HCT116 (cell line): ENCODE measurements at regions not wholly inside any gene's neighbourhood (a gene's known extent, or its start where the extent isn't known, plus 50 kb on each side); places are given as distances from the start of the nearest gene placed in this dataset.
"Not testable (repeated sequence)": the region's sequence is repeated elsewhere in the genome, so short reads cannot be mapped to it uniquely, and the experiment has no call there.

ENCODE experiments used
- ATAC-seq: fragments of 200-7000 bp; cut with Tn5 transposase; 2 replicates; pipeline ENCODE4 v1.9.1; 2020; ENCODE audit warnings: mild to moderate bottlenecking, moderate library complexity
- BruUV-seq: library from RNA; stranded (reverse); fragments of 400-500 nt; replicated peaks from 2 replicates; lab custom pipeline; 2021; lab: Mats Ljungman, UMichigan
- CTCF ChIA-PET: fragments of 300-600 bp; sonication (Branson Sonifier 250); formaldehyde crosslinking; loops from one replicate; lab custom pipeline; 2021; ENCODE audit warnings: antibody characterized with exemption; lab: Charles Lee
- POLR2A ChIA-PET: fragments of 300-600, 350-600 bp; sonication (Branson Sonifier 250); formaldehyde crosslinking; loops from one replicate; lab custom pipeline; 2021; ENCODE audit warnings: antibody characterized with exemption; lab: Charles Lee
- RAD21 ChIA-PET, 2 experiments: fragments of 300-600 bp; sonication (Branson Sonifier 250); formaldehyde crosslinking; loops; one replicate each; lab custom pipeline; 2023; ENCODE audit warnings: low total read pairs in 2 of 2; ENCODE audit not compliant: uncharacterized antibody in 2 of 2, unreplicated experiment in 2 of 2, low non-redundant PET in 1 of 2; lab: Charles Lee
- DNase-seq: peaks from one replicate; pipeline ENCODE4 v3.0.0-alpha.2; 2010; ENCODE audit warnings: low read depth, low spot score
- H2AFZ ChIP-seq: fragments of 200-600 bp; shearing (Covaris generic), sonication (generic); 2 replicates; pipeline ENCODE4 v1.6.1; 2017; ENCODE audit warnings: low read depth, mixed run types, mixed read lengths, antibody characterized with exemption, low read length; ENCODE audit not compliant: poor library complexity, severe bottlenecking
- H3K27ac ChIP-seq: 2 replicates; pipeline ENCODE4 v1.5.1; 2012; ENCODE audit warnings: low read depth, low read length
- H3K27me3 ChIP-seq: fragments of 200-600 bp; sonication (generic); 2 replicates; pipeline ENCODE4 v1.6.1; 2016; ENCODE audit warnings: mixed run types, low read length, mixed read lengths; ENCODE audit not compliant: insufficient read depth
- H3K36me3 ChIP-seq, 2 experiments: fragments of 200-500 bp in 1 of 2; fragments of 200-600 bp in 1 of 2; sonication (Bioruptor generic) in 1 of 2; sonication (generic) in 1 of 2; 2 replicates each; pipeline versions ENCODE4 v1.5.1 to v1.6.1; 2014 to 2016; ENCODE audit warnings: low read length in 2 of 2, inconsistent platforms in 1 of 2, mixed read lengths in 1 of 2, mixed run types in 1 of 2; ENCODE audit not compliant: insufficient read depth in 2 of 2, control insufficient read depth in 1 of 2
- H3K4me1 ChIP-seq, 2 experiments: fragments of 200-600 bp in 1 of 2; sonication (generic) in 1 of 2; 2 replicates each; pipeline versions ENCODE4 v1.5.1 to v1.6.1; 2012 to 2017; ENCODE audit warnings: low read length in 2 of 2, inconsistent platforms in 1 of 2, mild to moderate bottlenecking in 1 of 2, mixed read lengths in 1 of 2, mixed run types in 1 of 2, moderate library complexity in 1 of 2; ENCODE audit not compliant: insufficient read depth in 2 of 2, control insufficient read depth in 1 of 2
- H3K4me2 ChIP-seq: fragments of 200-600 bp; sonication (generic); 2 replicates; pipeline ENCODE4 v1.6.1; 2017; ENCODE audit warnings: mixed run types, low read length, mixed read lengths
- H3K4me3 ChIP-seq, 2 experiments: fragments of 200-600 bp in 1 of 2; sonication (generic) in 1 of 2; replicated peaks in 1 of 2; 2 replicates each; pipeline ENCODE4 v1.5.1; 2011 to 2016; ENCODE audit warnings: low read length in 2 of 2, control low read depth in 1 of 2, low read depth in 1 of 2, mild to moderate bottlenecking in 1 of 2, mixed read lengths in 1 of 2, mixed run types in 1 of 2
- H3K79me2 ChIP-seq: fragments of 200-600 bp; sonication (generic); 2 replicates; pipeline ENCODE4 v1.6.1; 2017; ENCODE audit warnings: mild to moderate bottlenecking, mixed run types, low read length, moderate library complexity, mixed read lengths; ENCODE audit not compliant: insufficient read depth
- H3K9ac ChIP-seq: fragments of 200-600 bp; sonication (generic); 2 replicates; pipeline ENCODE4 v1.6.1; 2016; ENCODE audit warnings: low read length, mixed read lengths
- H3K9me2 ChIP-seq: fragments of 200-600 bp; sonication (generic), shearing (Covaris generic); 2 replicates; pipeline ENCODE4 v1.6.1; 2017; ENCODE audit warnings: mixed run types, mild to moderate bottlenecking, moderate library complexity; ENCODE audit not compliant: insufficient read depth
- H3K9me3 ChIP-seq, 2 experiments: fragments of 200-500 bp in 1 of 2; fragments of 200-600 bp in 1 of 2; sonication (Bioruptor generic) in 1 of 2; sonication (generic) in 1 of 2; 2 replicates each; pipeline ENCODE4 v1.6.1; 2014 to 2017; ENCODE audit warnings: low read length in 2 of 2, mixed read lengths in 2 of 2, inconsistent platforms in 1 of 2, low read depth in 1 of 2, mild to moderate bottlenecking in 1 of 2, mixed run types in 1 of 2, moderate library complexity in 1 of 2; ENCODE audit not compliant: control insufficient read depth in 1 of 2, insufficient read depth in 1 of 2
- H4K20me1 ChIP-seq: fragments of 200-600 bp; sonication (generic), shearing (Covaris generic); 2 replicates; pipeline ENCODE4 v1.6.1; 2017; ENCODE audit warnings: mixed run types, mild to moderate bottlenecking, moderate library complexity; ENCODE audit not compliant: insufficient read depth
- CBX3 ChIP-seq: IDR thresholded peaks from 2 replicates; pipeline ENCODE4 v1.6.1; 2012; ENCODE audit warnings: low read depth
- CEBPB ChIP-seq: IDR thresholded peaks from 2 replicates; pipeline ENCODE4 v1.6.1; 2012; ENCODE audit warnings: low read depth
- MAX ChIP-seq: IDR thresholded peaks from 2 replicates; pipeline ENCODE4 v1.6.1; 2012
- POLR2A ChIP-seq: IDR thresholded peaks from 2 replicates; pipeline ENCODE4 v1.7.0; 2011; ENCODE audit warnings: borderline replicate concordance; ENCODE audit not compliant: insufficient read depth, insufficient read length; ENCODE audit errors: extremely low read depth
- REST ChIP-seq: IDR thresholded peaks from 2 replicates; pipeline ENCODE4 v1.6.1; 2012; ENCODE audit warnings: low read depth
- SIN3A ChIP-seq: IDR thresholded peaks from 2 replicates; pipeline ENCODE4 v1.6.1; 2012; ENCODE audit warnings: low read depth
- SP1 ChIP-seq: IDR thresholded peaks from 2 replicates; pipeline ENCODE4 v1.6.1; 2012; ENCODE audit warnings: low read depth
- ZNF274 ChIP-seq: fragments of 200-500 bp; sonication (Bioruptor generic); IDR thresholded peaks from 2 replicates; pipeline ENCODE4 v1.6.1; 2014; ENCODE audit warnings: mild to moderate bottlenecking, low read depth, low read length, inconsistent platforms
- intact Hi-C: fragments of 100-400 bp; cut with micrococcal nuclease; formaldehyde crosslinking; loops from 2 replicates; pipeline ENCODE4 v1.10.0; 2022

GRCh38 chr6:131504387-131504786 lies 68.6 kb upstream of the ARG1 start:
- H3K4me3 ChIP-seq, POLR2A ChIA-PET, BruUV-seq, H3K27me3 ChIP-seq, RAD21 ChIA-PET, H3K27ac ChIP-seq, H4K20me1 ChIP-seq, H2AFZ ChIP-seq, H3K4me1 ChIP-seq, intact Hi-C loops, H3K36me3 ChIP-seq, CTCF ChIA-PET, H3K4me2 ChIP-seq, H3K79me2 ChIP-seq, H3K9ac ChIP-seq, DNase-seq, ATAC-seq, H3K9me3 ChIP-seq, H3K9me2 ChIP-seq: not testable (repeated sequence)

- DNase-seq (no peak), ATAC-seq (no peak)
- POLR2A ChIA-PET = no interaction called here
- Histone ChIP-seq H3K4me1 (no peaks in the 10 kb centered on the region), H3K27me3 (no peaks in the 10 kb centered on the region), H3K4me2 (no peak overlapping the region), H4K20me1 (no peaks in the 10 kb centered on the region), H3K27ac (no peak overlapping the region), H3K79me2 (no peaks in the 10 kb centered on the region), H3K36me3 (no peaks in the 10 kb centered on the region), H2AFZ (no peak overlapping the region), H3K4me3 (no peak overlapping the region), H3K9ac (no peak overlapping the region), H3K9me2 (no peaks in the 10 kb centered on the region), H3K9me3 (no peaks in the 10 kb centered on the region)
- TF ChIP-seq REST (no peak), ZNF274 (no peak), CEBPB (no peak), POLR2A (no peak), CBX3 (no peak), SP1 (no peak), MAX (no peak), SIN3A (no peak)
- intact Hi-C loops = no loop called here
- BruUV-seq = no TSS peak
- CTCF ChIA-PET = interaction anchor here (1.3 kb wide), 1 partner anchor 9 kb away, joined by 3 read pairs; no protein-coding TSS in a partner anchor
- RAD21 ChIA-PET = no interaction called here
Observed at GRCh38 chr6:131510094-131510493, 62.9 kb upstream of the ARG1 start.
